ENCODE measurements at regions not wholly inside any gene's neighbourhood (a gene's known extent, or its start where the extent isn't known, plus 50 kb on each side); places are given as distances from the start of the nearest gene placed in this dataset.

GRCh38 chr6:141475259-141475658, 657.5 kb upstream of the GJE1 start:
- Mint-ChIP-seq H3K4me3 (no peak overlapping the region), H3K27ac (no peak overlapping the region), H3K4me1 (no peaks in the 10 kb centered on the region), H3K36me3 (ENCODE audit: low read depth) (no peaks in the 10 kb centered on the region), H3K27me3 (ENCODE audit: low read depth) (no peaks in the 10 kb centered on the region), H3K9me3 (peaks cover under 1% of the 10 kb centered on the region)
- TF ChIP-seq CTCF (IDR thresholded peaks at IDR 0.05; ENCODE audit: unreplicated experiment in 3 of 3): no peak

GRCh38 chr6:141472162-141472928, 660.4 kb upstream of the GJE1 start:
- H3K4me1 Mint-ChIP-seq: no peaks in the 10 kb centered on the region
- peaks cover 6% of the 10 kb centered on the region for H3K9me3 Mint-ChIP-seq
- no peak overlapping the region for H3K4me3 Mint-ChIP-seq
- peak overlapping the region in 1 of 3 experiments; percentile 50 for H3K27ac Mint-ChIP-seq
- H3K36me3 Mint-ChIP-seq (ENCODE audit: low read depth): no peaks in the 10 kb centered on the region
- TF ChIP-seq CTCF (IDR thresholded peaks at IDR 0.05; ENCODE audit: unreplicated experiment in 3 of 3): no peak
- H3K27me3 Mint-ChIP-seq (ENCODE audit: low read depth): no peaks in the 10 kb centered on the region

- no peak for TF ChIP-seq CTCF (IDR thresholded peaks at IDR 0.05; ENCODE audit: unreplicated experiment in 3 of 3)
- Mint-ChIP-seq H3K4me1 (no peaks in the 10 kb centered on the region), H3K27me3 (ENCODE audit: low read depth) (no peaks in the 10 kb centered on the region), H3K9me3 (peaks cover 6% of the 10 kb centered on the region), H3K36me3 (ENCODE audit: low read depth) (no peaks in the 10 kb centered on the region), H3K27ac (no peak overlapping the region), H3K4me3 (no peak overlapping the region)
Observed at GRCh38 chr6:141470810-141471209, 661.9 kb upstream of the GJE1 start.

GRCh38 chr6:141467881-141468280, 664.8 kb upstream of the GJE1 start:
- Mint-ChIP-seq H3K4me1 (peaks cover 7% of the 10 kb centered on the region), H3K36me3 (ENCODE audit: low read depth) (no peaks in the 10 kb centered on the region), H3K9me3 (peaks cover 6% of the 10 kb centered on the region), H3K27ac (no peak overlapping the region), H3K27me3 (ENCODE audit: low read depth) (no peaks in the 10 kb centered on the region), H3K4me3 (no peak overlapping the region)
- no peak for TF ChIP-seq CTCF (IDR thresholded peaks at IDR 0.05; ENCODE audit: unreplicated experiment in 3 of 3)

GRCh38 chr6:141467041-141467440, 665.7 kb upstream of the GJE1 start:
- Mint-ChIP-seq H3K27ac (no peak overlapping the region), H3K4me1 (peaks cover 7% of the 10 kb centered on the region)

More at GRCh38 chr6:141467041-141467440, 665.7 kb upstream of the GJE1 start:
- Mint-ChIP-seq H3K4me3 (no peak overlapping the region), H3K9me3 (peaks cover 6% of the 10 kb centered on the region), H3K36me3 (ENCODE audit: low read depth) (no peaks in the 10 kb centered on the region), H3K27me3 (ENCODE audit: low read depth) (no peaks in the 10 kb centered on the region)
- TF ChIP-seq CTCF (IDR thresholded peaks at IDR 0.05; ENCODE audit: unreplicated experiment in 3 of 3): no peak

Data from nephron (organoid).